Adrenal gland (tissue), 5 donors: ENCODE measurements at regions not wholly inside any gene's neighbourhood (a gene's known extent, or its start where the extent isn't known, plus 50 kb on each side); places are given as distances from the start of the nearest gene placed in this dataset.

ENCODE experiments used
- CTCF ChIP-seq, 6 experiments: fragments of 450-650 bp in 4 of 6; fragments of 200-600 bp in 2 of 6; sonication (generic) in 1 of 6; IDR thresholded peaks; 1 replicate in 5 of 6; 2 replicates in 1 of 6; pipeline versions ENCODE4 v1.5.1 to v1.8.0; 2016 to 2021; ENCODE audit warnings: antibody characterized with exemption in 6 of 6, mild to moderate bottlenecking in 2 of 6, moderate library complexity in 1 of 6
- POLR2A ChIP-seq, 2 donors: fragments of 450-650 bp; IDR thresholded peaks; one replicate each; pipeline ENCODE4 v1.6.1; 2017; ENCODE audit warnings: antibody characterized with exemption in 2 of 2, mild to moderate bottlenecking in 2 of 2, moderate library complexity in 1 of 2
- donor health status: DM: no; HTN: no; CAD: no.

- TF ChIP-seq CTCF (IDR thresholded peaks at IDR 0.05): peak; percentile 31 to 69 (median 50)
- TF ChIP-seq POLR2A (IDR thresholded peaks at IDR 0.05): no peak
These were observed 122.6 kb upstream of the MCHR2 start for GRCh38 chr6:100116411-100117194.
